Activated gamma-delta T cell treated with anti-CD3 and anti-CD28 coated beads, Interleukin-2, amount 50 U/mL, for 16 hours (primary cell): ENCODE measurements at regions not wholly inside any gene's neighbourhood (a gene's known extent, or its start where the extent isn't known, plus 50 kb on each side); places are given as distances from the start of the nearest gene placed in this dataset.
"Not testable (repeated sequence)": the region's sequence is repeated elsewhere in the genome, so short reads cannot be mapped to it uniquely, and the experiment has no call there.

Experiments used
- DNase-seq: peaks from one replicate; pipeline ENCODE4 v3.0.0-alpha.2; 2020; ENCODE audit warnings: low read depth

- DNase-seq: no peak
These were observed 844.6 kb upstream of the FRG1 start for GRCh38 chr4:189096108-189096507.

- no peak for DNase-seq
These were observed 844.0 kb upstream of the FRG1 start for GRCh38 chr4:189096717-189097116.

- no peak for DNase-seq
These were observed 841.6 kb upstream of the FRG1 start for GRCh38 chr4:189098932-189099696.

GRCh38 chr4:189113389-189113888, 827.2 kb upstream of the FRG1 start:
- DNase-seq: no peak

- DNase-seq: no peak
These were observed 823.2 kb upstream of the FRG1 start for GRCh38 chr4:189117426-189117825.

GRCh38 chr4:189121336-189121735, 819.3 kb upstream of the FRG1 start:
- no peak for DNase-seq

- no peak for DNase-seq
These were observed 816.4 kb upstream of the FRG1 start for GRCh38 chr4:189124149-189124758.

- DNase-seq: no peak
These were observed 815.9 kb upstream of the FRG1 start for GRCh38 chr4:189124791-189125190.

GRCh38 chr4:189126040-189126439, 814.6 kb upstream of the FRG1 start:
- no peak for DNase-seq

- no peak for DNase-seq
These were observed 812.3 kb upstream of the FRG1 start for GRCh38 chr4:189128341-189128740.

- DNase-seq: no peak
These were observed 811.5 kb upstream of the FRG1 start for GRCh38 chr4:189129044-189129694.

GRCh38 chr4:189131118-189131517, 809.6 kb upstream of the FRG1 start:
- DNase-seq: no peak

- no peak for DNase-seq
These were observed 804.2 kb upstream of the FRG1 start for GRCh38 chr4:189136462-189136861.

GRCh38 chr4:189143263-189143952, 797.3 kb upstream of the FRG1 start:
- DNase-seq: no peak

GRCh38 chr4:189147005-189147929, 793.4 kb upstream of the FRG1 start:
- no peak for DNase-seq

- not testable (repeated sequence) for DNase-seq
These were observed 785.6 kb upstream of the FRG1 start for GRCh38 chr4:189155083-189155482.

GRCh38 chr4:189162073-189162789, 778.4 kb upstream of the FRG1 start:
- no peak for DNase-seq

GRCh38 chr4:189162888-189163287, 777.8 kb upstream of the FRG1 start:
- DNase-seq: no peak

GRCh38 chr4:189176002-189176401, 764.7 kb upstream of the FRG1 start:
- no peak for DNase-seq

GRCh38 chr4:189177130-189177529, 763.5 kb upstream of the FRG1 start:
- no peak for DNase-seq
